Gastrocnemius medialis (tissue), 4 donors: ENCODE measurements at regions not wholly inside any gene's neighbourhood (a gene's known extent, or its start where the extent isn't known, plus 50 kb on each side); places are given as distances from the start of the nearest gene placed in this dataset.

Experiments
- POLR2A ChIP-seq, 2 donors: fragments of 450-650 bp; IDR thresholded peaks; one replicate each; pipeline ENCODE4 v1.6.1; 2017; ENCODE audit warnings: antibody characterized with exemption in 2 of 2, mild to moderate bottlenecking in 2 of 2, moderate library complexity in 2 of 2
- TF ChIP-seq, protein P1 (sequence below), 5 experiments: fragments of 450-650 bp in 3 of 5; fragments of 200-600 bp in 2 of 5; sonication (generic) in 2 of 5; IDR thresholded peaks in 4 of 5; conservative IDR thresholded peaks in 1 of 5; 1 replicate in 4 of 5; 2 replicates in 1 of 5; pipeline ENCODE4 v1.5.1; 2016 to 2019; ENCODE audit warnings: antibody characterized with exemption in 5 of 5, mild to moderate bottlenecking in 3 of 5, moderate library complexity in 3 of 5

GRCh38 chr18:38981389-38981788 is 1415.8 kb upstream of the CELF4 start:
- TF ChIP-seq, protein P1, sequence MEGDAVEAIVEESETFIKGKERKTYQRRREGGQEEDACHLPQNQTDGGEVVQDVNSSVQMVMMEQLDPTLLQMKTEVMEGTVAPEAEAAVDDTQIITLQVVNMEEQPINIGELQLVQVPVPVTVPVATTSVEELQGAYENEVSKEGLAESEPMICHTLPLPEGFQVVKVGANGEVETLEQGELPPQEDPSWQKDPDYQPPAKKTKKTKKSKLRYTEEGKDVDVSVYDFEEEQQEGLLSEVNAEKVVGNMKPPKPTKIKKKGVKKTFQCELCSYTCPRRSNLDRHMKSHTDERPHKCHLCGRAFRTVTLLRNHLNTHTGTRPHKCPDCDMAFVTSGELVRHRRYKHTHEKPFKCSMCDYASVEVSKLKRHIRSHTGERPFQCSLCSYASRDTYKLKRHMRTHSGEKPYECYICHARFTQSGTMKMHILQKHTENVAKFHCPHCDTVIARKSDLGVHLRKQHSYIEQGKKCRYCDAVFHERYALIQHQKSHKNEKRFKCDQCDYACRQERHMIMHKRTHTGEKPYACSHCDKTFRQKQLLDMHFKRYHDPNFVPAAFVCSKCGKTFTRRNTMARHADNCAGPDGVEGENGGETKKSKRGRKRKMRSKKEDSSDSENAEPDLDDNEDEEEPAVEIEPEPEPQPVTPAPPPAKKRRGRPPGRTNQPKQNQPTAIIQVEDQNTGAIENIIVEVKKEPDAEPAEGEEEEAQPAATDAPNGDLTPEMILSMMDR (IDR thresholded peaks at IDR 0.05 in 4 of 5, conservative IDR thresholded peaks at IDR 0.05 in 1 of 5) = no peak
- TF ChIP-seq POLR2A (IDR thresholded peaks at IDR 0.05) = no peak
